Heart right ventricle (tissue), 16 donors: ENCODE measurements at regions not wholly inside any gene's neighbourhood (a gene's known extent, or its start where the extent isn't known, plus 50 kb on each side); places are given as distances from the start of the nearest gene placed in this dataset.

ENCODE experiments used
- ATAC-seq, 8 donors: fragments of 200-7000 bp; cut with Tn5 transposase; one replicate each; pipeline ENCODE4 v1.9.1; 2020; ENCODE audit warnings: mild to moderate bottlenecking in 8 of 8, moderate library complexity in 8 of 8, moderate number of reproducible peaks in 1 of 8
- DNase-seq, 2 donors: peaks; one replicate each; pipeline ENCODE4 v3.0.0-alpha.2; 2020
- H3K27ac ChIP-seq, 10 donors: fragments of 200-600 bp; sonication (generic) in 2 of 10; one replicate each; pipeline versions ENCODE4 v1.5.0 to v1.8.0; 2020 to 2022; ENCODE audit warnings: mild to moderate bottlenecking in 3 of 10
- H3K27me3 ChIP-seq, 7 donors: fragments of 200-600 bp; one replicate each; pipeline ENCODE4 v1.8.0; 2021 to 2022; ENCODE audit warnings: mild to moderate bottlenecking in 2 of 7
- H3K36me3 ChIP-seq, 9 donors: fragments of 200-600 bp; sonication (generic) in 1 of 9; one replicate each; pipeline versions ENCODE4 v1.5.0 to v1.8.0; 2020 to 2022; ENCODE audit warnings: mild to moderate bottlenecking in 2 of 9
- H3K4me1 ChIP-seq, 9 donors: fragments of 200-600 bp; sonication (generic) in 1 of 9; one replicate each; pipeline versions ENCODE4 v1.5.0 to v1.8.0; 2020 to 2022; ENCODE audit warnings: mild to moderate bottlenecking in 4 of 9
- H3K4me3 ChIP-seq, 10 donors: fragments of 200-600 bp; sonication (generic) in 2 of 10; one replicate each; pipeline versions ENCODE4 v1.5.0 to v1.8.0; 2020 to 2022; ENCODE audit warnings: mild to moderate bottlenecking in 7 of 10, moderate library complexity in 2 of 10
- H3K9me3 ChIP-seq, 11 donors: fragments of 200-600 bp in 10 of 11; sonication (generic) in 2 of 11; one replicate each; pipeline versions ENCODE4 v1.5.0 to v1.8.0; 2013 to 2022; ENCODE audit warnings: mild to moderate bottlenecking in 2 of 11, control low read depth in 1 of 11, moderate library complexity in 1 of 11
- WGBS, 2 donors: extraction: QIAGEN DNeasy Blood & Tissue Kit; methylation state at CpG; one replicate each; pipeline ENCODE4 v1.1.7; 2013; ENCODE audit warnings: inconsistent platforms in 1 of 2; 5-methylcytosine and 5-hydroxymethylcytosine counted together
- intact Hi-C, 10 donors: fragments of 100-400 bp; cut with DNase I; formaldehyde crosslinking; loops; one replicate each; pipeline versions ENCODE4 v1.11.1 to v1.14.2; 2022
- TF ChIP-seq, protein P1 (sequence below), 9 donors: fragments of 200-600 bp; sonication (generic) in 2 of 9; IDR thresholded peaks; one replicate each; pipeline versions ENCODE4 v1.5.0 to v1.8.0; 2021 to 2022; ENCODE audit warnings: antibody characterized with exemption in 9 of 9, mild to moderate bottlenecking in 5 of 9, moderate library complexity in 1 of 9
- donor health status: Arrhythmogenic right ventricular cardiomyopathy.
- donor health status: ischemic (EF 13 %, LVEDD 7.1; RV severe dilation, severe dysfunction).
- donor health status: healthy with polysubstance abuse.
- donor health status: DM: no; HTN: yes; CAD: no.
- donor health status: DM: no; HTN: no; CAD: no.
- donor health status: ischemic (EF 25% LVEDD 6.9; RV normal size, moderate dysfunction).
- donor health status: ischemic (EF 25% LVEDD 5.7; RV mildly dilated, moderate dysfunction).
- donor health status: healthy.
- donor health status: DM: yes; HTN: yes; CAD: no.
- donor health status: Ischemic cardiomyopathy.
- donor health status: ischemic (EF 35%, LVEDD 5.7; RV mildly dilated, moderate dysfunction).
- donor health status: nonischemic (EF 11% LVEDD 7.7; RV severe dilation, severe dysfunction).
- donor health status: DM: yes; HTN: yes; CAD: no.
- donor health status: PGD.
- donor health status: ischemic (EF 29% LVEDD 5.4; RV normal size, mild dysfunction).
- donor health status: nonischemic (EF 23%, LVEDD 6.1; RV moderate dilation, normal function).

DNA sequence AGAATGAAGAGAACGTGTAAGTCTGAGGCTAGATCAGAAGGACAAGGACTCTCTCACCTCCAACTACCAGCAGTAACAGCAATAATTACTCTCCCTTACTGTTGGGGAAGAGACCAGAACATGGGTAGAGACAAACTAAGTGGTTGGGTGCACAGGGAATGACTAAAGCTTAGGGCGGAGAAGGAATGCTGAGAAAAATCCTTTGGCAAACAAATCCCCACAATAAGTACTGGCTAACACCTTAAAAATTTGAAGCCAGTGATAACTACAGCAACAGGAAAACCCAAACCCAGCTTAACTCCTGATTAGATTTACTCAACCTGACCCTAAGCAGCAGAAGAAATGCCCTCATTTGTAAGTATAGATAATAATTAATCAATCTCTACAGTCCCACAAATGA, 759.0 kb downstream of the AACS start:
- TF ChIP-seq, protein P1, sequence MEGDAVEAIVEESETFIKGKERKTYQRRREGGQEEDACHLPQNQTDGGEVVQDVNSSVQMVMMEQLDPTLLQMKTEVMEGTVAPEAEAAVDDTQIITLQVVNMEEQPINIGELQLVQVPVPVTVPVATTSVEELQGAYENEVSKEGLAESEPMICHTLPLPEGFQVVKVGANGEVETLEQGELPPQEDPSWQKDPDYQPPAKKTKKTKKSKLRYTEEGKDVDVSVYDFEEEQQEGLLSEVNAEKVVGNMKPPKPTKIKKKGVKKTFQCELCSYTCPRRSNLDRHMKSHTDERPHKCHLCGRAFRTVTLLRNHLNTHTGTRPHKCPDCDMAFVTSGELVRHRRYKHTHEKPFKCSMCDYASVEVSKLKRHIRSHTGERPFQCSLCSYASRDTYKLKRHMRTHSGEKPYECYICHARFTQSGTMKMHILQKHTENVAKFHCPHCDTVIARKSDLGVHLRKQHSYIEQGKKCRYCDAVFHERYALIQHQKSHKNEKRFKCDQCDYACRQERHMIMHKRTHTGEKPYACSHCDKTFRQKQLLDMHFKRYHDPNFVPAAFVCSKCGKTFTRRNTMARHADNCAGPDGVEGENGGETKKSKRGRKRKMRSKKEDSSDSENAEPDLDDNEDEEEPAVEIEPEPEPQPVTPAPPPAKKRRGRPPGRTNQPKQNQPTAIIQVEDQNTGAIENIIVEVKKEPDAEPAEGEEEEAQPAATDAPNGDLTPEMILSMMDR (IDR thresholded peaks at IDR 0.05), result no peak
- no peaks in the 10 kb centered on the region for H3K27me3 ChIP-seq
- H3K27ac ChIP-seq, result no peak overlapping the region
- DNase-seq (no peak), ATAC-seq (no peak)
- H3K36me3 ChIP-seq, result no peaks in the 10 kb centered on the region
- H3K9me3 ChIP-seq, result peaks cover 0 to 22% (median 5%) of the 10 kb centered on the region in 11 donors
- intact Hi-C loops, result no loop called here
- H3K4me3 ChIP-seq, result no peak overlapping the region
- H3K4me1 ChIP-seq, result no peaks in the 10 kb centered on the region
- 81 to 82% methylated on average over 2 of the region's 2 CpGs for WGBS, 2 donors

- TF ChIP-seq, protein P1 (IDR thresholded peaks at IDR 0.05), result no peak
- intact Hi-C loops, result no loop called here
- H3K27me3 ChIP-seq, result no peaks in the 10 kb centered on the region
- no peaks in the 10 kb centered on the region for H3K4me1 ChIP-seq
- 60 to 68% methylated on average over 2 of the region's 2 CpGs for WGBS, 2 donors
- no peak overlapping the region for H3K4me3 ChIP-seq
- no peaks in the 10 kb centered on the region for H3K36me3 ChIP-seq
- no peak for ATAC-seq
- no peaks in the 10 kb centered on the region for H3K9me3 ChIP-seq
- no peak for DNase-seq
- no peak overlapping the region for H3K27ac ChIP-seq
Measured at GRCh38 chr12:125835852-125836251, 770.6 kb downstream of the AACS start.

DNA sequence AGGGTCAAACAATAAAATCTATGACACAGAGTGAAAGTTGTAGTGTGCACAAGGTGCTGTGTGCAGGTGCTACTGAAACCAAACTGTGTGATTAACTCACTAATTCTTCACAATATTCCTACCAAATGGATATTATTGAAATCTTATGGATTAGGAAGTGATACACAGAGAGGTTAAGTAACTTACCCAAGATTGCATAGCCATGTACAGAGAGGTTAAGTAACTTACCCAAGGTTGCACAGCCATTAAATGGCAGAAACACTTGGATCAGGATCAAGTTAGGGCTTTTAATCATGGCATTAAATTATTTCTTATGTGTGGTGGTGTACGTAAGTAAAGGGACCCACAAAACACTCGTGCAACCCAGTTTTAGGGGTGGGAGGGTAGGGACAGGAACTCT, 771.4 kb downstream of the AACS start:
- DNase-seq (no peak), ATAC-seq (no peak)
- WGBS, 2 donors, result 68 to 80% methylated on average over 2 of the region's 2 CpGs
- H3K27me3 ChIP-seq, result no peaks in the 10 kb centered on the region
- H3K4me1 ChIP-seq, result no peaks in the 10 kb centered on the region
- no peak overlapping the region for H3K27ac ChIP-seq
- no peaks in the 10 kb centered on the region for H3K9me3 ChIP-seq
- H3K36me3 ChIP-seq, result no peaks in the 10 kb centered on the region
- TF ChIP-seq, protein P1 (IDR thresholded peaks at IDR 0.05), result no peak
- intact Hi-C loops, result no loop called here
- H3K4me3 ChIP-seq, result no peak overlapping the region

GRCh38 chr12:125841332-125841731, 776.1 kb downstream of the AACS start:
- Histone ChIP-seq H3K27ac (no peak overlapping the region), H3K4me3 (no peak overlapping the region), H3K9me3 (no peaks in the 10 kb centered on the region), H3K4me1 (no peaks in the 10 kb centered on the region), H3K36me3 (no peaks in the 10 kb centered on the region), H3K27me3 (no peaks in the 10 kb centered on the region)
- TF ChIP-seq, protein P1 (IDR thresholded peaks at IDR 0.05), result no peak
- 80 to 82% methylated on average over 7 of the region's 7 CpGs for WGBS, 2 donors
- intact Hi-C loops, result no loop called here
- DNase-seq, result no peak
- ATAC-seq, result no peak

- H3K4me3 ChIP-seq, result no peak overlapping the region
- no peaks in the 10 kb centered on the region for H3K36me3 ChIP-seq
- no peak overlapping the region for H3K27ac ChIP-seq
- intact Hi-C loops, result no loop called here
- peaks cover 0 to 4% (median 0%) of the 10 kb centered on the region in 7 donors for H3K27me3 ChIP-seq
- no peak for DNase-seq
- no peaks in the 10 kb centered on the region for H3K4me1 ChIP-seq
- no peaks in the 10 kb centered on the region for H3K9me3 ChIP-seq
- ATAC-seq, result no peak
- 70 to 83% methylated on average over 5 of the region's 5 CpGs for WGBS, 2 donors
- TF ChIP-seq, protein P1 (IDR thresholded peaks at IDR 0.05), result no peak
Measured at GRCh38 chr12:125852116-125852515, 786.9 kb downstream of the AACS start.
